HG02943 (cell line): ENCODE measurements at regions not wholly inside any gene's neighbourhood (a gene's known extent, or its start where the extent isn't known, plus 50 kb on each side); places are given as distances from the start of the nearest gene placed in this dataset.
"Not testable (repeated sequence)": the region's sequence is repeated elsewhere in the genome, so short reads cannot be mapped to it uniquely, and the experiment has no call there.

Experiments used
- ATAC-seq: cut with Tn5 transposase; IDR thresholded peaks from one replicate; pipeline ENCODE4 v1.9.1; 2021; ENCODE audit warnings: mild to moderate bottlenecking, low read depth, moderate library complexity; ENCODE audit not compliant: unreplicated experiment

DNA sequence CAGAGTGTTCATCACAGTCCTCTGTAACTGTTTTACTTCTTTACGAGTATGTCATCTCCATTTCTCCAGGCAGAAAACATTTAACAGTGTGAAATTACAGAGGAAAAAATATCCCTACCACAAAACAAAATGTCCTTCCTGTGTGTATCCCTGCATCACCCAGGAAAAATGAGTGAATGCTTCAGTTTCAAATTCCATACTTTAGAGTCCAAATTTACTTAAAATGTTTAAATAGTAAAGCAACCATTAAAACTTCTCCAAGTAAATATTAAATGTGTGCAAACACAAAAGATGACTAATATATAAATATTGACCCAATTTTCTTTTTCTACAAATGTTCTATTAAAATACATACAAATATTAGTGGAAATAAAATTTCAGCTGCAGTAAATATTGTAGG, 1016.6 kb upstream of the PCDH20 start:
- ATAC-seq: no peak

DNA sequence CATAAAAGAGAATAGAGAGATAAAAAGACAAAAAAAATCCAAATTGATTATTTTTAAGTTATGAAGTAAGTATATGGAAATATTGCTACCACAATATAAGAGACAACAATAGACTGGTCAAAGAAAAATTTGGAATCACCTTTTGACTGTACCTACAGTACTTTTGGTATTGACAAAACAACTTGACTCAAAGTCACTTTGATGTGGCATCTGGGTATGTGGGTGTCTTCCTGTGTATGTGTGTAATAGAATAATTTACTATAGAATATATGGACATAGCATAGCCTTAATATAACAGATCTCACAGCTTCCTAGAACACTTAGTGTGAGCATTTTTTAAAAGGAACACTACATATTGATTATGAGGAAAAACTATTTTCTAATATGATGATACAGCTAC, 1016.2 kb upstream of the PCDH20 start:
- no peak for ATAC-seq

DNA sequence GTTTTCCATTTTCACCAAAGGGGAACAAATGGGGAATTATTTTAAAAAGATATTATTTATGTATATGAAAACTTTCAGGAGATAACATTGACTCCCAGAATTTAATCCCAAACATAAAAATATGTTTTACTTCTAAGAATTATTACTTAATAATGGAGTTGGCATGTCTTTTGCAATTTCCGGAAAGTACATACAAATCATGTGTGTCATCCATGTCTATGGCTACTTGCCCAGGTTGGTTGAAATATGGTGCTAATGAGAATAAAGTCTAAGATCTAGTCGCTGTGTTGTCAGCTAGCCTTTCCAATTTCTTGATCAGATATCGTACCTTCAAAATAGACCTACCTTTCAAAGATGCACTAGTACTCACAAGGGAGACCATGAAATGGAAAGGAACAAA, 1003.2 kb upstream of the PCDH20 start:
- ATAC-seq: no peak

DNA sequence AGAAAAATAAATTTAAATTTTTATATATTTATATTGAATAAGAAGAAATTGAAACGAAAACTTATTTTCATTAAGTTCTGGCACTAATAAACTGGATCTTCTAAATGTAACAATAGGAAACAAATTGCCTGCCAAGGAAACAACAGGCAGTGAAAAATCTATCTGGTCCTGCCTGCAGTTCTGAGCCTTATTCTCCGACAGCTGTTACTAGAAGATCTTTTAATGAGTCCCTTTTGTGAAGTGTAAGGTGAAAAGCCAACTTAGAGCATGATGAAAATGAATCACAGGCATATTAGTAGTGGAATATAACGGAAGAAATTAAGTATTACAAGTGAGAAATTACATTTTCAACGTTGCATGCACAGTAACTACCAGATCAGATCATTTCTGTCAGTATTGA, 1002.7 kb upstream of the PCDH20 start:
- ATAC-seq: no peak

DNA sequence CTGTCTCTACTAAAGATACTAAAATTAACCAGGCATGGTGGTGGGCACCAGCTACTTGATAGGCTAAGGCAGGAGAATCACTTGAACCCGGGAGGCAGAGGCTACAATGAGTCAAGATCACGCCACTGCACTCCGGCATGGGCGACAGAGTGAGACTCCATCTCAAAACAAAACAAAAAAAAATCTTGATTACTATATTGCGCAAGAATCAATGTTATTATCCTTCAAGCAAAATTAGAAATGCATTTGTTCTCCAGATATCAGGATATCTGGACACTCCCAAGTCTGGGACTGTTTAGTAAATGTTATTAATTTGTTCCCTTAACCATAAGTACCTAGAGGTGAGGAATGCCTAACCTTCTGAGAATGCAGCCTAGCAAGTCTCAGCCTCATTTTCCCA, 992.2 kb upstream of the PCDH20 start:
- no peak for ATAC-seq

DNA sequence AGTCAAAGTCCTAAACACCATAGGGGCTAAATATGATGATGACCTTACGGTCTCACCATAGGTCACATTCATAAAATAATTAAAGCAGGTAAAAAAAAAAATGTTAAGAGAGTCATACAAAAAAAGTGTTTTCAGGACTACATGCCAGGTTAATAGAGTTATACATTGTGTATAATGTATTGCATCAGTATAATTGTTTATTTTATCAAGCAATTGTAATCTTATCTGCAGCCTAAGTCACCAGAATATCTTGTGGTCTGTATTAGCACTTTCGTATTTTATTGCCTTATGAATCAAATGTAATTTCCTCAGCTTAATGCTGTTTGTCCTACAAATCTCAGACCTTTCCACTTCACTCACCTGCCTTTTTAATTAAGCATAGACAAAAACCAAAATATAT, 972.9 kb upstream of the PCDH20 start:
- ATAC-seq: no peak

DNA sequence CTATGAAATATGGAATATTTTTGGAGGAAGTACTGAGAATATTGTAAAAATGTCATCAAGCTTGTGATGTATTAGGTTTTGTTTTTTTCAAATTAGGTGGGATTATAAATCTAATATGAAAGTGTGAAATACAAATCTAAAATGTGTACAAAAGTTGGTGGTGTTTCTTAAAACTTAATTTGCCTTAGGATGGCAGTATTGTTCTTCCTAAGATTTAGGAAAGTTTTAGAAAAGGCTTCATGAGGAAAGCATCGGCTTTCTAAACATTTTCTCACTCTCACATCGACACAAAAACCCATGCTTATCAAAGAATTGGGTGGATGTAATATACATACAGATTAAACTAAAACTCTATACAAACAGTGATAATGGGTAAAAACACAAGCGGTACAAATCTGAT, 972.0 kb upstream of the PCDH20 start:
- ATAC-seq: no peak

DNA sequence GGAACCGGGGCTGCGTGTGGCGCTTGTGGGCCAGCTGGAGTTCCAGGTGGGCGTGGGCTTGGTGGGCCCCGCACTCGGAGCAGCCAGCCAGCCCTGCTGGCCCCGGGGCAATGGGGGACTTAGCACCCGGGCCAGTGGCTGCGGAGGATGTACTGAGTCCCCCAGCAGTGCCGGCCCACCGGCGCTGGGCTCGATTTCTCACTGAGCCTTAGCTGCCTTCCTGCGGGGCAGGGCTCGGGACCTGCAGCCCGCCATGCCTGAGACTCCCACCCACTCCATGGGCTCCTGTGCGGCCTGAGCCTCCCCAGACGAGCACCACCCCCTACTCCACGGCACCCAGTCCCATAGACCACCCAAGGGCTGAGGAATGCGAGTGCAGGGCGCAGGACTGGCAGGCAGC, 963.6 kb upstream of the PCDH20 start:
- ATAC-seq: not testable (repeated sequence)

DNA sequence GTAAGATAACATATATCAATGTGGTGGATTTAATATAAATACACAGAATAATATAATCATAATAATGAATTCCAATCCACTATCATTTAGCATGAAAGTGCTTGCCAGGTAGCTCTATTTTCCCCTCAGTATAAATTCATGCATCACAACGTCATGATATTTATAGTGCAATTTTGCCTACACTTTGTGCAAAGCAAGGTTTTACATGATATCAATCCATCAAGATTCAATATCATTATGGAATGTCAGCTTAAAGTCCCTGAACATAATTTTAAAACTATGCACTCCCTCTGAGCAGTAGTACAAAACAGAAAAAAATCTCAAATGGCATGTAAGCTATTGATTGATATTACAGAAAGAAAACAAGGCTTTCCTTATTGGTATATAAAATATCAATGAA, 962.2 kb upstream of the PCDH20 start:
- ATAC-seq: no peak

DNA sequence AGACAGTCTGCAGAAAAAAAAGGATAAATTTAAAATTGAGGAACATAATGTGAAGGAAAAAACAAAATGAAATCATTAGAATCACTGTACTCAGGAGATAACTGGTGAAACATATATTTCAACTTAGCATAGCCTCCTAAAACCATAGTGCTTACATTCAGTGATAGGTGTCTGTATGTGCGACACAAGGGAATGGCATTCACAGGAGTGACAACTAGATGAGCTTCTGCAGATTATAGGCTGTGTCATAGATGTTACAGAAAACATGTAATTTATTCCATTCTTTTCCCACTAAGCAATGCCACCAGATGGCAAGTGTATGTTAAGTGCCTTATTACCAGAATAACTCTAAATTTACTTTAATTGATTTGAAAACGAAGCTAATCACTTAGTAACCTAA, 960.0 kb upstream of the PCDH20 start:
- ATAC-seq: no peak

DNA sequence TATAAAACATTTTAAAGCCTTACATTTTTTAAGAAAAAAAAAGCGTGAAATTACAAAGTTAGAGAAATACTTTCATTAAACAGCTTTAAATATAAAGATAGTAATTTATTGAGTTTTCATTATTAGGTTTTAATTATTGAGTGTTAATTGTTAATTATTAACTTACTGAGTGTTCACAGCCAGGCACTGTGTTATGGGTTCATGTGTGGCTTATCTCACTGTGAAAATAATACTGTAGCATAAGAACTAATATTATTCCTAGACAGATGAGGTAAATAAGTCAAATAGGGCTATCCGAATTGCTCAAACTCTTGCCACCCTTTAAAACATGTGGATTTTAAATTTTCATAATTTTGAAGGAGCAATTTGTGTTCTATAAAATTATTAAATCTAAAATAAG, 956.1 kb upstream of the PCDH20 start:
- ATAC-seq: no peak

DNA sequence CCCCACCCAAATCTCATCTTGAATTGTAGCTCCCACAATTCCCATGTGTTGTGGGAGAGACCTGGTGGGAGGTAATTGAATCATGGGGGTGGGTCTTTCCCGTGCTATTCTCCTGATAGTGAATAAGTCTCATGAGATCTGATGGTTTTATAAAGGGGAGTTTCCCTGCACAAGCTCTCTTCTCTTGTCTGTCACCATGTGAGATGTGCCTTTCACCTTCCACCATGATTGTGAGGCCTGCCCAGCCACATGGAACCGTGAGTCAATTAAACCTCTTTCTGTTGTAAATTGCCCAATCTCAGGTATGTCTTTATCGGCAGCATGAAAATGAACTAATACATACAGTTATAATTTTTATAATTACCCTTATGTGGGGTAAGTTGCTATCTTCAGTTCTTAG, 952.3 kb upstream of the PCDH20 start:
- ATAC-seq: not testable (repeated sequence)

DNA sequence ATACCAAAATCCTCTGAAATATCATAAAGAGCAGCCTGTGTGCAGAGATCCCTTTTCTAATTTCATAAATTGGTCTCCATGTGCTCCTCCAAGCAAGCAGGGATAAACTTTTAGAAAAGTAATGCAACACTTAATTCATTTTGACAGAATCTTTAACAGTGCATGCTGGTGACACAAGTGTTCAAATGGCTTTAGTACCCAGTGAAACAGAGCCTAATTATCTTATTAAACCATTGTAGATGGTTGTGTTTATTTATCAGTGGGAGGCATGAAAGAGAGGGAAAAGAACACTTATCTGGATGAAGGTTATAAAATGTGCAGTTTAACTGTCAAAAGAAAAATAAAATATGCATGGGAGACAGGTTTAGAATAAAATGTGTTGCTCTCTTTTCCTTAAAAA, 945.0 kb upstream of the PCDH20 start:
- ATAC-seq: no peak

DNA sequence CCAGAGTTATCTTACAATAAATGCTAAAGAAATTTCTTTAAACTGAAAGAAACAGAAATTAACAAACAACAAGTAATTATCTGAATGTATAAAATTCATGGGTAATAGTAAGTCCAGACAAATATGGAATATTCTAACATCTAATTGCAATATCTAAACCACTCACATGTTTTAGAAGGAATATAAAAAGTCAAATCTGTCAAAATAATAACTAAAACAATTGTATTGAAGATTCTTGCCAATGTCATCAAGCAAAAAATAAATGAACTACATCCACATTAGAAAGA, 942.9 kb upstream of the PCDH20 start:
- no peak for ATAC-seq

DNA sequence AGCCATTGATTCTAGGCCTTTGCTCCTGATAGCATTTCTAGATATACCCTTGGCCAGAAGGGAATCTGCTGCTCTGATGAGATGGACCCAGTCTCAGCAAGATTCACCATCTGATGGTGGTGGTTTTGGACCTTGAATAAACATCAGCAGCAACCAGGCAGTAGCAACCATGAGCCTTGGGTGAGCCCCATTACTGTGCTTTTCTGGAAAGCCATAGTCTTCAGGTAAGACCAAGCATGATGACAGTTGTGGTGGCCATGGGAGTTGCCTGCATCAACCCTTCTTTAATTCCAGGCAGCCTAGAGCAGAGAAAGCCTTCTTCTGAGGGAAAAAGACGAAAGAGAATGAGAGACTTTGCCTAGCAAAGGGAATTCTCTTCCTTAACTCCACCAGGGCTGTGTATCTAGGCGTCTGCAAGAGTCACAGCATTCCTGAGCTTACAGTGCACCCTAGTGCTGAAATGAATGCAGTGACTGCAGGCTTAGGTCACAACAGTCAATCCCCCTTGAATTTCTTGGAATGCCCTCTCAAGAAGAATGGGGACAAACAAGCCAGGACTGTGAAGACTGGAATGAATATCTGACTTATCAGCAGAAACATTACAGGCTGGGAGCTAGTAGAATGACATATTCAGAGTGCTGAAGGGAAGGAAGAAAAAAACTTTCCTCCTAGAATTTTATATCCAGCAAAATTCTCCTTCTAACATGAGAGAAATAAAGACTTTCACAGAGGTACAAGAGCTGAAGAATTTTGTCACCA, 942.4 kb upstream of the PCDH20 start:
- peak; percentile 63 for ATAC-seq

DNA sequence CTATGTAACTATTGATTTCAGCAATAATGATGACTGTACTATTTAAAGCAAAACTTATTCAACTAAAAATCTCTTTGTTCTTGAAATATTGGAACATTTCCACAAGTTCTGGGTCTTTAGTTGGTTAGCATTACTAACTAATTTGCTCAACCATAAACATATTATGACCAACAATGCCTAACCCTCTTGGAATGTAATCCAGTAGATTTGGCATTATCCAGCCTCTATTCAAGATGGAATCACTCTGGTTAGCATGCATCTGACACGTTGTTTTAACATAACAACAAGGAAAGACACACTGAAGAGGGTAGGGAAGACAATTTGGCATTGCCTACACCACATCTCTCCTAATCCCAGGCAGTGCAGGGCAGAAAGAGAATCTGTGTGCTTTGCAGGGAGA, 941.3 kb upstream of the PCDH20 start:
- no peak for ATAC-seq

DNA sequence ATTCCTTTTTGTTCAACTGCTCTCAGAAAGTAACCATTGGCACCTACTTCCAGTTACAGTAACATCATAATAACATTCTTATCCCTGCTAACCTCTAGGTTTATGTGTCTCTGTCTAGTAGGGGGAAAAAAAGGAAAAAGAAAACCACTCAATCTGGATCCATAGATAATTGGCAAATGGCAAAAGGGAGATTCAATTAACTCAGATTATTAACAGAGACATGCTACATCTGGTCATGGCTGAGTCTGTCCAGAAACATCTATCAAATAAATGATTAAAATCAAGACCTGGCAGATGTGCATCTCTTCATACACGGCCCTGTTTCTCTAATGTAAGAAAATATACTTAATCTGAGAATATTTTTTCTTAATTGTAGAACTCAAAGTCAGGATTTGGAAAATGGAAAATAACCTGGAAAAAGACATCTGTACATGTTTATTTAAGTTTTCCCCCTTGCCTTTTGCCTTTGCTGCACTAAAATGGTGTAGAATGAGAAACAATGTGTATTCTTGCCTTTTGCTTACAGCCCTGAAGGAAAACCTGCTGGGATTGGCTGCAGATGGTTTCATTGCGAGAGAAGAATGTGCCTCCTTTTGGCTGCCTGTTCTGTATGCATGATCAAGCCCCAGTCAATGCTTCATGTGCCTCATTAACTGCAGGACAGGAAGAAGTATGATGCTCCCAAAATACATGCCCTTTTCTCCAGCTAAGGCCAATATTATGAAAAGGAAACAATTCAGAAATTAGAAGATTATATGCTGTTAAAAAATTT, 921.6 kb upstream of the PCDH20 start:
- ATAC-seq: no peak

DNA sequence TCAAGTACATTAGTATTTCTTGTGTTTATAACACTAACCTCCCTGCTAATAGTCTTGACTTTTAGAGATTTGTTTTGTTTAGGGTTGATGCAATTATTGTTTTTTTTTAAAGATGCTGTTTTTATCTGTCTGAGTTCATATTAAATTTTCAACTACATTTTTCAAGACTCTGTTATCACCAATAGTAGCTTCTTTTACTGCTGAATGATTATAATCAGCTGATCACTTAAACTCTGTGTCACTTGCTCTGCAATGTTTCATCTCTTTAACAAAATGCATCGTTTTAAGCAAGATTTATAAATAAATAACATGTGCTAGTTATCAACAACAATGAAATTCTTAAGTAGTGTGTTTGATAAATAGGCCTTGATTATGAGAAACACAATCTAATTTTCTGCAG, 920.9 kb upstream of the PCDH20 start:
- no peak for ATAC-seq

DNA sequence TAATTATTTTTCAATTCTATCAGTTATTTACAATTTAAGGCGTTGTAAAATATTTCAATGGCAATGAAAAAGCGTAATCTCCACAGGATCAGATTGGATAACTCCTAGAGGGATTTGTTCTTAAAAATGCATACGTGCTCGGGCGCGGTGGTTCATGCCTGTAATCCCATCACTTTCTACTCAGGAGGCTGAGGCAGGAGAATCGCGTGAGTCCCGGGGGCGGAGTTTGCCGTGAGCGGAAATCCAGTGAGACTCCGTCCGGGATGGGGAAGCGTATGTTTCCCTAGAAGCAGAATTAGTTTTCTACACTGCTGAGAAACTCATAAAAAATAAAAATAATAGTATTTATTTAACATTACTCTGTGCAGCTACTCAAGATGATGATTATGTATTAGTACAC, 917.8 kb upstream of the PCDH20 start:
- no peak for ATAC-seq

DNA sequence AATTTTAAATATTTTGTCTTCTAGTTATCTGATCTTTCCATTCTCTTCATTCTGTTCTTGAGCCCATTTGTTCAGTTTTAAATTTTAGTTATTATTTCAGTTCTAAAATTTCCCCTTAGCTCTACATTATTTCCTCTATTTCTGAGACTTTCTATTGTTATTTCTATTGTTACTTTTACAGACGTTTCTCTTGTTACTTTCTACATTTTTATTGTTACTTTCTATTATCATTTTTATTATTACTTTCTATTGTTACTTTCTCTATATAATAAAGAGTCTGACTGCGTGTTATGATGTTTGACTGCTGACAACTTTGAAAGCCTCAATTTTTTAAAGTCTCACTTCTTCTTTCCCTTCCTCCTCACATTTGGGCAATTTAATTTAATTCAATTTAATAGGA, 915.7 kb upstream of the PCDH20 start:
- no peak for ATAC-seq

DNA sequence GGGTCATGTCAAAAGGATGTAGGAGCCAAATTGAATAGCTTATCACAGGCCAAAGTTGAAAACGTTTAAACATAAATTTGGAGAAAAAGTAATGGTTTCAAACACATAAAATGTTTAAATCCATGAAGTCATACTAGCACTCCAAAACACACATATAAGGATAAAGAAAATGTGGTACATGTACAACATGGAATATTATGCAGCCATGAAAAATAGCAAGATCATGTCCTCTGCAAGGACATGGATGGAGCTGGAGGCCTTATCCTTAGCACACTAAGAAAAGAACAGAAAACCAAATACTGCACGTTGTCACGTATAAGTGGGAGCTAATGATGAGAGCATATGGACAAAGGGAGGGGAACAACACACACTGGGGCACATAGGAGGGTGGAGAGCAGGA, 911.7 kb upstream of the PCDH20 start:
- no peak for ATAC-seq

DNA sequence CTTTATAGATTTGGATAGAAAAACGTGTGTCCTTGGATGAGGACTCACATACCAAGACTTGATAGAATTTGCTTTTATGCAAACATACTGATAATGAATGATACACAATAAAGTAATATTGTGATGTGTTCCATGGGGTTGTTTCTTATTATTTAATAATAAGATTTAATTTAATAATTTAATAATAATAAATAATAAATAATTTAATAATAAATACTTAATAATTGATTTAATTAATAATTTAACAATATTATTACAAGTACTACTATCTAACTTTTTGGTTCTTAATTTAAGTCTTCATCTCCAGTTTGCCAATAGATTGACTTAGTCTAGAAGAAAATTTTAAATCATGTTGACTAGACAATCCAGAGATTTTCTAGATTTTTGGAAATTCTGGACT, 909.2 kb upstream of the PCDH20 start:
- ATAC-seq: no peak
